ENCODE measurements at regions not wholly inside any gene's neighbourhood (a gene's known extent, or its start where the extent isn't known, plus 50 kb on each side); places are given as distances from the start of the nearest gene placed in this dataset.

DNA sequence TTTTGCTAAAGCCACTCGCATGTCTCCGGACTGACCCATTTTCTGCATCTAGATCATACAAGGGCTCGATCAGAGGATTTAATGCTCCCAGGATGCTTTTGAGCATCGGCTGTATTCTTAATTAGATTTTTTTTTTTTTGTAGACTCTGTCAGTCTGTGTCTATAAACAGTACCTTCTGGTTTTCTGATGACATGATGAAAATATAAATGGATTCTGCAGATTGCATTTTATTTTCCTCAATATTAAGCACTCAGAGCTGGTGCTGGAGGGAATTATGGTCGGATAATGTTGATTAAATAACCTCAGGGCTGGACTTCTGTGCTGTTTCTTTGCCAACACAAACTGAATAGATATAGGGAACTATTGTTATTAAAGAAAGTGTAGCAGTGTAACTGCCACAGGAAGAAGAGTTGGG is 57.1 kb upstream of the LIMCH1 start:
- ChIA-PET CTCF (no interaction called here), POLR2A (ENCODE audit: unreplicated experiment) (no interaction called here)
- intact Hi-C loops (cut with micrococcal nuclease) = no loop called here
- Histone ChIP-seq H3K4me3 (ENCODE audit: low read length) (no peak overlapping the region), H3K36me3 (ENCODE audit: low read depth, low read length) (no peaks in the 10 kb centered on the region), H3F3A (ENCODE audit: low read length, unreplicated experiment) (no peaks in the 10 kb centered on the region), H3K79me2 (ENCODE audit: low read length) (no peaks in the 10 kb centered on the region), H3K27ac (ENCODE audit: low read length) (no peak overlapping the region), H3K9me3 (ENCODE audit: low read length) (no peaks in the 10 kb centered on the region), H3K4me2 (ENCODE audit: low read length) (no peak overlapping the region), H3K4me1 (ENCODE audit: insufficient read depth, low read length) (peaks cover 2% of the 10 kb centered on the region; the same call in 1 of the 2 replicates), H3K9ac (ENCODE audit: low read length) (no peak overlapping the region), H2AFZ (ENCODE audit: low read length) (no peak overlapping the region), H3K9me2 (replicated peaks; ENCODE audit: low read length) (no peaks in the 10 kb centered on the region), H3K27me3 (ENCODE audit: low read length) (no peaks in the 10 kb centered on the region), H4K20me1 (ENCODE audit: low read length) (no peaks in the 10 kb centered on the region)
- no peak for DNase-seq
- ATAC-seq = no peak
- BruUV-seq (replicated peaks) = no TSS peak
- no peak for TF ChIP-seq EZH2 (IDR thresholded peaks at IDR 0.05; ENCODE audit: low read length, unreplicated experiment)
- TF ChIP-seq, protein P1, sequence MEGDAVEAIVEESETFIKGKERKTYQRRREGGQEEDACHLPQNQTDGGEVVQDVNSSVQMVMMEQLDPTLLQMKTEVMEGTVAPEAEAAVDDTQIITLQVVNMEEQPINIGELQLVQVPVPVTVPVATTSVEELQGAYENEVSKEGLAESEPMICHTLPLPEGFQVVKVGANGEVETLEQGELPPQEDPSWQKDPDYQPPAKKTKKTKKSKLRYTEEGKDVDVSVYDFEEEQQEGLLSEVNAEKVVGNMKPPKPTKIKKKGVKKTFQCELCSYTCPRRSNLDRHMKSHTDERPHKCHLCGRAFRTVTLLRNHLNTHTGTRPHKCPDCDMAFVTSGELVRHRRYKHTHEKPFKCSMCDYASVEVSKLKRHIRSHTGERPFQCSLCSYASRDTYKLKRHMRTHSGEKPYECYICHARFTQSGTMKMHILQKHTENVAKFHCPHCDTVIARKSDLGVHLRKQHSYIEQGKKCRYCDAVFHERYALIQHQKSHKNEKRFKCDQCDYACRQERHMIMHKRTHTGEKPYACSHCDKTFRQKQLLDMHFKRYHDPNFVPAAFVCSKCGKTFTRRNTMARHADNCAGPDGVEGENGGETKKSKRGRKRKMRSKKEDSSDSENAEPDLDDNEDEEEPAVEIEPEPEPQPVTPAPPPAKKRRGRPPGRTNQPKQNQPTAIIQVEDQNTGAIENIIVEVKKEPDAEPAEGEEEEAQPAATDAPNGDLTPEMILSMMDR (conservative IDR thresholded peaks at IDR 0.05; ENCODE audit: low read depth, low read length) = no peak
- no peak for TF ChIP-seq EZH2phosphoT487 (IDR thresholded peaks at IDR 0.05; ENCODE audit: borderline replicate concordance, low read length)

DNA sequence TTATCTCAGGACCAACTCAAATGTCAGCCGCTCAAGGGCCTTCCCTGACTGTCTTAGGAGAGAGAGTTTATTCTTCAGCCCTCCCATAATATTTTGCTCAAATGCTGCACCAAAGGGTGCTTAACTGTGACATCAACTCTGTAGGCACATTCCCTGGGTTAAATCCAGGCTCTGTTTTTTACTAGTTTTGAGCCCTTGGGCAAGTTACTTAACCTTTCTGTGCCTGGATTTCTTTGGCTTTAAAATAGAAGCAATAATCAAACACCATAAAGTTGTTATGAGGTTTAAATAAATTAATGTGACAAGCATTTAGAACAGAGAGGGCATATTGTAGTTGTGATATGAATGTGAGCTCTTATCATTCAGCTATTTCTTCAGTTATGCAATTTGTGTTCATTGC is 54.2 kb upstream of the LIMCH1 start:
- POLR2A ChIA-PET (ENCODE audit: unreplicated experiment) = no interaction called here
- intact Hi-C loops (cut with micrococcal nuclease) = no loop called here
- no TSS peak for BruUV-seq (replicated peaks)
- CTCF ChIA-PET = no interaction called here
- Histone ChIP-seq H3K79me2 (ENCODE audit: low read length) (no peaks in the 10 kb centered on the region), H3K27ac (ENCODE audit: low read length) (no peak overlapping the region), H2AFZ (ENCODE audit: low read length) (no peak overlapping the region), H3K4me1 (ENCODE audit: insufficient read depth, low read length) (no peaks in the 10 kb centered on the region), H3K4me2 (ENCODE audit: low read length) (no peak overlapping the region), H4K20me1 (ENCODE audit: low read length) (no peaks in the 10 kb centered on the region), H3K27me3 (ENCODE audit: low read length) (no peaks in the 10 kb centered on the region), H3K9me2 (replicated peaks; ENCODE audit: low read length) (no peaks in the 10 kb centered on the region), H3K4me3 (ENCODE audit: low read length) (no peak overlapping the region), H3K36me3 (ENCODE audit: low read depth, low read length) (no peaks in the 10 kb centered on the region), H3K9me3 (ENCODE audit: low read length) (no peaks in the 10 kb centered on the region), H3F3A (ENCODE audit: low read length, unreplicated experiment) (no peaks in the 10 kb centered on the region), H3K9ac (ENCODE audit: low read length) (no peak overlapping the region)
- TF ChIP-seq, protein P1 (conservative IDR thresholded peaks at IDR 0.05; ENCODE audit: low read depth, low read length) = no peak
- no peak for TF ChIP-seq EZH2 (IDR thresholded peaks at IDR 0.05; ENCODE audit: low read length, unreplicated experiment)
- no peak for TF ChIP-seq EZH2phosphoT487 (IDR thresholded peaks at IDR 0.05; ENCODE audit: borderline replicate concordance, low read length)
- ATAC-seq = no peak
- DNase-seq = no peak

DNA sequence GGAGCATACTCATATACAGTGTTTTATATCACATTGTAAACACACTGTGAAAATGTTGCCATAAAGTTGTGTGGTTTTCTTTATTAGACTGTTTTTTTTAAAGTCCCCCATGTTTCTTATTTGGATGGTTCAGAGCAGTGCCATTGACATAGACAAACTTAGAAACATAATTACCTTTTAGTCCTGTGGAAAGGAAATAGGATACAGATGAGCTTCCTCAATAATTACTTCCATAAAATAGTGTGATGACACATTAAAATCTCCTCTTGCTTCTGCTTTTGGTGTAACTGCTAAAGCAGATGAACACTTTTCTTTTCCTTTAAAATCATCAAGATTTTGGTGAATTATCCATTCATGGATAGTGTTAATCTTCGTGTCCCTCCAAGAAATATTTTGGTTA is 52.9 kb upstream of the LIMCH1 start:
- ATAC-seq (no peak), DNase-seq (no peak)
- Histone ChIP-seq H3K4me2 (ENCODE audit: low read length) (no peak overlapping the region), H4K20me1 (ENCODE audit: low read length) (no peaks in the 10 kb centered on the region), H3K36me3 (ENCODE audit: low read depth, low read length) (no peaks in the 10 kb centered on the region), H3K9ac (ENCODE audit: low read length) (no peak overlapping the region), H3K27ac (ENCODE audit: low read length) (no peak overlapping the region), H3K79me2 (ENCODE audit: low read length) (no peaks in the 10 kb centered on the region), H2AFZ (ENCODE audit: low read length) (no peak overlapping the region), H3K4me3 (ENCODE audit: low read length) (no peak overlapping the region), H3K9me2 (replicated peaks; ENCODE audit: low read length) (no peaks in the 10 kb centered on the region), H3K4me1 (ENCODE audit: insufficient read depth, low read length) (no peaks in the 10 kb centered on the region), H3K9me3 (ENCODE audit: low read length) (no peaks in the 10 kb centered on the region), H3K27me3 (ENCODE audit: low read length) (no peaks in the 10 kb centered on the region), H3F3A (ENCODE audit: low read length, unreplicated experiment) (no peaks in the 10 kb centered on the region)
- BruUV-seq (replicated peaks) = no TSS peak
- TF ChIP-seq EZH2 (IDR thresholded peaks at IDR 0.05; ENCODE audit: low read length, unreplicated experiment) (no peak), EZH2phosphoT487 (IDR thresholded peaks at IDR 0.05; ENCODE audit: borderline replicate concordance, low read length) (no peak)
- TF ChIP-seq, protein P1 (conservative IDR thresholded peaks at IDR 0.05; ENCODE audit: low read depth, low read length) = no peak
- ChIA-PET CTCF (no interaction called here), POLR2A (ENCODE audit: unreplicated experiment) (no interaction called here)
- intact Hi-C loops (cut with micrococcal nuclease) = no loop called here

Measured in PC-3 (cell line).